K562 (cell line): ENCODE measurements at regions not wholly inside any gene's neighbourhood (a gene's known extent, or its start where the extent isn't known, plus 50 kb on each side); places are given as distances from the start of the nearest gene placed in this dataset.

Source experiments
- ATF1 ChIP-seq, 2 experiments: fragments of 450-650 bp in 1 of 2; IDR thresholded peaks; 2 replicates each; pipeline ENCODE4 v1.6.1; 2016; ENCODE audit warnings: missing compliant biosample characterization in 1 of 2, missing genetic modification characterization in 1 of 2
- CHD2 ChIP-seq: IDR thresholded peaks from 2 replicates; pipeline ENCODE4 v1.6.1; 2011; ENCODE audit warnings: low read depth, low read length
- EP300 ChIP-seq: IDR thresholded peaks from 2 replicates; pipeline ENCODE4 v1.6.1; 2012; ENCODE audit warnings: low read length, improper control_type of control experiment
- NR2F6 ChIP-seq: fragments of 450-650 bp; formaldehyde crosslinking; IDR thresholded peaks from 2 replicates; pipeline ENCODE4 v1.4.0; 2020; ENCODE audit warnings: mild to moderate bottlenecking
- SIN3A ChIP-seq, 2 experiments: fragments of 150-350 bp in 1 of 2; IDR thresholded peaks; 2 replicates each; pipeline ENCODE4 v1.6.1; 2011 to 2016; ENCODE audit warnings: borderline replicate concordance in 2 of 2, low read depth in 2 of 2, low read length in 2 of 2, mild to moderate bottlenecking in 2 of 2, moderate library complexity in 2 of 2; ENCODE audit not compliant: control insufficient read depth in 1 of 2
- SMAD3 ChIP-seq: fragments of 450-650 bp; formaldehyde crosslinking; conservative IDR thresholded peaks from 2 replicates; pipeline ENCODE4 v1.4.0; 2020; ENCODE audit warnings: mild to moderate bottlenecking
- USF1 ChIP-seq: sonication (generic); formaldehyde crosslinking; IDR thresholded peaks from 2 replicates; pipeline ENCODE4 v1.9.0; 2022; ENCODE audit warnings: mild to moderate bottlenecking, missing genetic modification reagents
- ZNF140 ChIP-seq: fragments of 250-450 bp; sonication (Bioruptor Pico); IDR thresholded peaks from 2 replicates; pipeline ENCODE4 v1.8.0; 2021; ENCODE audit warnings: moderate library complexity, mild to moderate bottlenecking, inconsistent platforms
- ZNF76 ChIP-seq: fragments of 250-450 bp; sonication (Bioruptor Pico); IDR thresholded peaks from 2 replicates; pipeline ENCODE4 v1.4.0; 2020; ENCODE audit warnings: mild to moderate bottlenecking, moderate library complexity, borderline replicate concordance
- TF ChIP-seq, protein P1 (sequence below): sonication (generic); formaldehyde crosslinking; IDR thresholded peaks from 2 replicates; pipeline ENCODE4 v1.8.1; 2022; ENCODE audit warnings: missing genetic modification reagents
- TF ChIP-seq, protein P2 (sequence below): fragments of 200-800 bp; sonication (Bioruptor generic); IDR thresholded peaks from 2 replicates; pipeline ENCODE4 v1.6.1; 2017; ENCODE audit warnings: missing genetic modification characterization, missing compliant biosample characterization
- TF ChIP-seq, protein P3 (sequence below): fragments of 250-450 bp; sonication (Bioruptor Pico); IDR thresholded peaks from 2 replicates; pipeline ENCODE4 v1.5.0; 2021

DNA sequence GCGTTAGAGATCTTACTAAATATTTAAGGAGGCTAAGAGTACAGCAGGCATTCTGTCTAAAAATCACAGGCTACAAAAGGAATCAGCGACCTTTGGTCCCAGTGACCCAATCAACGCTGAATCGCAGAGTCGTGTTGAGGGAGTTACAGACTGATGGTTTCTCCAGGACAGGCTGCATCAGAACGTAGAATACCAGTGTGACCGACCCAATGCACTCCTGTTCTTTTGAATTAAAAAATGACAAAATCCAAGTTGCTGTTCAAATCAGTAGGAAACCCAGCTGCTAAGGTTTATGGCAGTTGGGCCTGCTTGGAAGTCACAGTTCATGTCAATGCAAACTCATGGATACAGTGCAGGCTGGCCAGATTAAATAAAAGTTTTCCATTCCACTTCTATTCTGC, 155.8 kb upstream of the AFDN start:
- TF ChIP-seq SMAD3 (CRISPR knock-in tag): no peak
- no peak for TF ChIP-seq USF1 (CRISPR knock-in tag)
- TF ChIP-seq ZNF140: no peak
- TF ChIP-seq, protein P1, sequence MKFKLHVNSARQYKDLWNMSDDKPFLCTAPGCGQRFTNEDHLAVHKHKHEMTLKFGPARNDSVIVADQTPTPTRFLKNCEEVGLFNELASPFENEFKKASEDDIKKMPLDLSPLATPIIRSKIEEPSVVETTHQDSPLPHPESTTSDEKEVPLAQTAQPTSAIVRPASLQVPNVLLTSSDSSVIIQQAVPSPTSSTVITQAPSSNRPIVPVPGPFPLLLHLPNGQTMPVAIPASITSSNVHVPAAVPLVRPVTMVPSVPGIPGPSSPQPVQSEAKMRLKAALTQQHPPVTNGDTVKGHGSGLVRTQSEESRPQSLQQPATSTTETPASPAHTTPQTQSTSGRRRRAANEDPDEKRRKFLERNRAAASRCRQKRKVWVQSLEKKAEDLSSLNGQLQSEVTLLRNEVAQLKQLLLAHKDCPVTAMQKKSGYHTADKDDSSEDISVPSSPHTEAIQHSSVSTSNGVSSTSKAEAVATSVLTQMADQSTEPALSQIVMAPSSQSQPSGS (CRISPR knock-in tag): no peak
- TF ChIP-seq ATF1 (CRISPR knock-in tag; IDR thresholded peaks at IDR 0.05): no peak
- TF ChIP-seq ATF1 (tag; IDR thresholded peaks at IDR 0.05): no peak
- TF ChIP-seq, protein P2, sequence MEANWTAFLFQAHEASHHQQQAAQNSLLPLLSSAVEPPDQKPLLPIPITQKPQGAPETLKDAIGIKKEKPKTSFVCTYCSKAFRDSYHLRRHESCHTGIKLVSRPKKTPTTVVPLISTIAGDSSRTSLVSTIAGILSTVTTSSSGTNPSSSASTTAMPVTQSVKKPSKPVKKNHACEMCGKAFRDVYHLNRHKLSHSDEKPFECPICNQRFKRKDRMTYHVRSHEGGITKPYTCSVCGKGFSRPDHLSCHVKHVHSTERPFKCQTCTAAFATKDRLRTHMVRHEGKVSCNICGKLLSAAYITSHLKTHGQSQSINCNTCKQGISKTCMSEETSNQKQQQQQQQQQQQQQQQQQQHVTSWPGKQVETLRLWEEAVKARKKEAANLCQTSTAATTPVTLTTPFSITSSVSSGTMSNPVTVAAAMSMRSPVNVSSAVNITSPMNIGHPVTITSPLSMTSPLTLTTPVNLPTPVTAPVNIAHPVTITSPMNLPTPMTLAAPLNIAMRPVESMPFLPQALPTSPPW (CRISPR knock-in tag): no peak
- TF ChIP-seq EP300: no peak
- TF ChIP-seq ZNF76 (CRISPR knock-in tag): no peak
- TF ChIP-seq SIN3A (IDR thresholded peaks at IDR 0.05; ENCODE audit: borderline replicate concordance in 2 of 2, control insufficient read depth in 1 of 2, low read depth in 2 of 2, low read length in 2 of 2): no peak
- no peak for TF ChIP-seq CHD2
- TF ChIP-seq NR2F6 (CRISPR knock-in tag): no peak
- TF ChIP-seq, protein P3, sequence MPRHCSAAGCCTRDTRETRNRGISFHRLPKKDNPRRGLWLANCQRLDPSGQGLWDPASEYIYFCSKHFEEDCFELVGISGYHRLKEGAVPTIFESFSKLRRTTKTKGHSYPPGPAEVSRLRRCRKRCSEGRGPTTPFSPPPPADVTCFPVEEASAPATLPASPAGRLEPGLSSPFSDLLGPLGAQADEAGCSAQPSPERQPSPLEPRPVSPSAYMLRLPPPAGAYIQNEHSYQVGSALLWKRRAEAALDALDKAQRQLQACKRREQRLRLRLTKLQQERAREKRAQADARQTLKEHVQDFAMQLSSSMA (CRISPR knock-in tag): no peak
